ENCODE measurements at regions not wholly inside any gene's neighbourhood (a gene's known extent, or its start where the extent isn't known, plus 50 kb on each side); places are given as distances from the start of the nearest gene placed in this dataset.

DNA sequence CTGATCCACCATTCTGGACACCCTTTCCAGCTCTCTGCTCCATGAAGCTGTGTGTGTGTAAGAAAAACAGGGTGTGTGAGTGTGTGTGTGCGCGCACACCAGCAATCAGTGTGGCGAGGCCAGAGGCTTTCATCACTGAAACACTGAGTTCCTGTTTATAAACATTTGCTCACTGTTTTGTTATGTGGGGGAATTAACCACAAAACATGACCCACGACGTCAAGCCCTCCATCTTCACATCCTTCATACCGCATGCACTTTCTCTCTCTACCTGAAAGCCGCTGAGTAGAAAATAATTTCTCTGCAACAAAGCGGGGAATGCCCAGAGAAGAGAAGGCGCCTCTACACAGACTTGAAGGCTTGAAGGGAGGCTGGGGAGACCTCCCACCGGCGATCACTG is 148.9 kb upstream of the IRF2BP2 start:
- H3K27me3 ChIP-seq (ENCODE audit: insufficient read depth): no peaks in the 10 kb centered on the region
- no peak overlapping the region for H3K4me2 ChIP-seq
- no peaks in the 10 kb centered on the region for H3K79me2 ChIP-seq (ENCODE audit: insufficient read depth)
- peaks cover 6 to 18% of the 10 kb centered on the region in 2 experiments; a peak in 2 of 4 replicates for H3K4me1 ChIP-seq (ENCODE audit: control insufficient read depth in 1 of 2, insufficient read depth in 2 of 2, low read depth in 1 of 2, low read length in 1 of 2)
- TF ChIP-seq GABPA (IDR thresholded peaks at IDR 0.05; ENCODE audit: low read depth) (no peak), FOSL2 (IDR thresholded peaks at IDR 0.05; ENCODE audit: borderline replicate concordance, low read depth) (no peak), SIN3A (IDR thresholded peaks at IDR 0.05; ENCODE audit: borderline replicate concordance, low read depth, low read length) (no peak), TCF12 (IDR thresholded peaks at IDR 0.05) (no peak), USF1 (IDR thresholded peaks at IDR 0.05; ENCODE audit: borderline replicate concordance, low read depth) (no peak), TAF1 (IDR thresholded peaks at IDR 0.05; ENCODE audit: borderline replicate concordance, low read depth, low read length) (no peak), RAD21 (IDR thresholded peaks at IDR 0.05; ENCODE audit: low read length) (no peak), YY1 (IDR thresholded peaks at IDR 0.05; ENCODE audit: low read depth) (no peak), MAX (IDR thresholded peaks at IDR 0.05; ENCODE audit: low read depth) (no peak), PBX3 (IDR thresholded peaks at IDR 0.05) (no peak), ZBTB33 (IDR thresholded peaks at IDR 0.05; ENCODE audit: borderline replicate concordance, low read depth) (no peak), RXRA (IDR thresholded peaks at IDR 0.05; ENCODE audit: borderline replicate concordance, low read depth) (no peak), CHD2 (IDR thresholded peaks at IDR 0.05; ENCODE audit: low read length, partially characterized antibody) (no peak), NFIC (IDR thresholded peaks at IDR 0.05; ENCODE audit: borderline replicate concordance) (no peak), GATA2 (CRISPR knock-in tag; IDR thresholded peaks at IDR 0.05) (no peak)
- TF ChIP-seq, protein P1, sequence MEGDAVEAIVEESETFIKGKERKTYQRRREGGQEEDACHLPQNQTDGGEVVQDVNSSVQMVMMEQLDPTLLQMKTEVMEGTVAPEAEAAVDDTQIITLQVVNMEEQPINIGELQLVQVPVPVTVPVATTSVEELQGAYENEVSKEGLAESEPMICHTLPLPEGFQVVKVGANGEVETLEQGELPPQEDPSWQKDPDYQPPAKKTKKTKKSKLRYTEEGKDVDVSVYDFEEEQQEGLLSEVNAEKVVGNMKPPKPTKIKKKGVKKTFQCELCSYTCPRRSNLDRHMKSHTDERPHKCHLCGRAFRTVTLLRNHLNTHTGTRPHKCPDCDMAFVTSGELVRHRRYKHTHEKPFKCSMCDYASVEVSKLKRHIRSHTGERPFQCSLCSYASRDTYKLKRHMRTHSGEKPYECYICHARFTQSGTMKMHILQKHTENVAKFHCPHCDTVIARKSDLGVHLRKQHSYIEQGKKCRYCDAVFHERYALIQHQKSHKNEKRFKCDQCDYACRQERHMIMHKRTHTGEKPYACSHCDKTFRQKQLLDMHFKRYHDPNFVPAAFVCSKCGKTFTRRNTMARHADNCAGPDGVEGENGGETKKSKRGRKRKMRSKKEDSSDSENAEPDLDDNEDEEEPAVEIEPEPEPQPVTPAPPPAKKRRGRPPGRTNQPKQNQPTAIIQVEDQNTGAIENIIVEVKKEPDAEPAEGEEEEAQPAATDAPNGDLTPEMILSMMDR (IDR thresholded peaks at IDR 0.05): no peak
- no peak overlapping the region for H3K9ac ChIP-seq
- H3F3A ChIP-seq (replicated peaks; ENCODE audit: insufficient read depth): no peaks in the 10 kb centered on the region
- H3K9me2 ChIP-seq: no peaks in the 10 kb centered on the region
- no peaks in the 10 kb centered on the region for H3K9me3 ChIP-seq
- WGBS (ENCODE audit: low lambda C conversion rate): 97% methylated on average over 11 of the region's 11 CpGs
- no peak overlapping the region for H3K27ac ChIP-seq (ENCODE audit: low read depth in 2 of 2, low read length in 1 of 2)
- no peak for DNase-seq
- H3K36me3 ChIP-seq (replicated peaks in 1 of 2; ENCODE audit: control insufficient read depth in 1 of 2, insufficient read depth in 2 of 2, low read length in 1 of 2): no peaks in the 10 kb centered on the region
- no peaks in the 10 kb centered on the region for H4K20me1 ChIP-seq (ENCODE audit: insufficient read depth)
- H2AFZ ChIP-seq (ENCODE audit: low read depth): no peak overlapping the region
- CTCF ChIA-PET: no interaction called here
- H3K4me3 ChIP-seq (ENCODE audit: low read depth in 2 of 2, low read length in 1 of 2): no peak overlapping the region
- POLR2A ChIA-PET: no interaction called here

Data from SK-N-SH (cell line).